ENCODE measurements at regions not wholly inside any gene's neighbourhood (a gene's known extent, or its start where the extent isn't known, plus 50 kb on each side); places are given as distances from the start of the nearest gene placed in this dataset.

DNA sequence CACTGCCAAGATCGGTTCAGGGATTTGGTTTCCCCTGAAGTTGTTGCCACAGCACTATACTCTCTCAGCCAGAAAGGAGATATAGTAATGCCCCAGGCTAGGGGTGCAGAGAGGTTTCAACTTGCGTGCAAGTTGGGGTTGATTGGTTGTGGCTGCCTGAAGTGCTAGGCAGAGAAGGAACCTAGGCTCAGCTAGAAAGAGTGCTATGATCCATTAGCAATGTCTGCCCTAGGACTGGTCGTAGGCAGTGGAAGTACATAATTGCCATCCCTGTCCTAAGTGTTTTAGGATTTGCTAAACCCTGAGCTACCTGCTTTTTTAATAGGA lies 136.6 kb upstream of the SMIM23 start:
- DNase-seq (ENCODE audit: low read depth): no peak
- Histone ChIP-seq H3K4me3 (ENCODE audit: low read depth, low read length) (no peak overlapping the region), H3K36me3 (ENCODE audit: control insufficient read depth, insufficient read depth, low read length) (no peaks in the 10 kb centered on the region), H3K27me3 (ENCODE audit: control insufficient read depth, insufficient read depth, low read length) (no peaks in the 10 kb centered on the region)
- TF ChIP-seq, protein P1, sequence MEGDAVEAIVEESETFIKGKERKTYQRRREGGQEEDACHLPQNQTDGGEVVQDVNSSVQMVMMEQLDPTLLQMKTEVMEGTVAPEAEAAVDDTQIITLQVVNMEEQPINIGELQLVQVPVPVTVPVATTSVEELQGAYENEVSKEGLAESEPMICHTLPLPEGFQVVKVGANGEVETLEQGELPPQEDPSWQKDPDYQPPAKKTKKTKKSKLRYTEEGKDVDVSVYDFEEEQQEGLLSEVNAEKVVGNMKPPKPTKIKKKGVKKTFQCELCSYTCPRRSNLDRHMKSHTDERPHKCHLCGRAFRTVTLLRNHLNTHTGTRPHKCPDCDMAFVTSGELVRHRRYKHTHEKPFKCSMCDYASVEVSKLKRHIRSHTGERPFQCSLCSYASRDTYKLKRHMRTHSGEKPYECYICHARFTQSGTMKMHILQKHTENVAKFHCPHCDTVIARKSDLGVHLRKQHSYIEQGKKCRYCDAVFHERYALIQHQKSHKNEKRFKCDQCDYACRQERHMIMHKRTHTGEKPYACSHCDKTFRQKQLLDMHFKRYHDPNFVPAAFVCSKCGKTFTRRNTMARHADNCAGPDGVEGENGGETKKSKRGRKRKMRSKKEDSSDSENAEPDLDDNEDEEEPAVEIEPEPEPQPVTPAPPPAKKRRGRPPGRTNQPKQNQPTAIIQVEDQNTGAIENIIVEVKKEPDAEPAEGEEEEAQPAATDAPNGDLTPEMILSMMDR (IDR thresholded peaks at IDR 0.05; ENCODE audit: insufficient read depth, low read length, poor library complexity, severe bottlenecking): no peak

DNA sequence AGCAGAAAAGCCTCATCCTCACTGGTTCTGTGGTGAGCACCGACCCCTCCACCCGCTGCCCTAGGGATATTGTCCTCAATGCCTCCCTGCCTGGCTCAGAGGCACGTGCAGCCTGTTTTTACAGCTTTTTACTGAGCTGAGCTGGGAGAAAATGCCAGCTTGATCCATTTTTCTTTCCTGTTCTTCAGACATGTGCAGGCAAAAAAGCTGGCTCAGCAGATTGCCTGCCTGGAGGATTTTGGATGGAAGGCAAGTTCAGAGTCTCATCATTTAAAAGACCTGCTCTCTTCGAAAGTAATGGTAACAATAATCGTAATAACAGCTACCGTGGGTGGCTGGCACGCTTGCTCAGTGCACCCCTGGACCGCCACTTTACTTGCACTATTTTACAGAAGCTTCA lies 135.0 kb upstream of the SMIM23 start:
- DNase-seq (ENCODE audit: low read depth): no peak
- TF ChIP-seq, protein P1 (IDR thresholded peaks at IDR 0.05; ENCODE audit: insufficient read depth, low read length, poor library complexity, severe bottlenecking): no peak

DNA sequence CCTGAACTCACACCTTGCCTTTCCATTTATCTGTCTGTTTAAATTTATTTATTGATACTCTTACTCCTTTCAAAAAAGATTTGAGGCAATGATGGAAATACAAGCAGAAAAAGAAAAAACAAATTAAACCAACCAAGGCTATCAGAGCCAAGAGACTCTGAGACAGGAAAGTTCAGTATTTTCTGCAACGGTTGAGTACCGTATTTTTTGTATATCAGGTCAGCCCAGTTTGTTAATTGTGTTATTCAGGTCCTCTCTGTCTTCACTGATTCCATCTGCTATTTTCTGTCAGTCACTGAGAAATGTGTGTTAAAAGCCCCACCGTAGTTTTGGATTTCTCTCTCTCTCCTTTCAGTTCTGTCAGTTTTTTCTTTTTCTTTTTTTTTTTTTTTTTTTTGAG lies 134.5 kb upstream of the SMIM23 start:
- no peak overlapping the region for H3K4me3 ChIP-seq (ENCODE audit: low read depth, low read length)
- no peaks in the 10 kb centered on the region for H3K36me3 ChIP-seq (ENCODE audit: control insufficient read depth, insufficient read depth, low read length)
- no peak for DNase-seq (ENCODE audit: low read depth)
- TF ChIP-seq, protein P1 (IDR thresholded peaks at IDR 0.05; ENCODE audit: insufficient read depth, low read length, poor library complexity, severe bottlenecking): no peak
- no peaks in the 10 kb centered on the region for H3K27me3 ChIP-seq (ENCODE audit: control insufficient read depth, insufficient read depth, low read length)

More for the DNA sequence above, 135.0 kb upstream of the SMIM23 start:
- Histone ChIP-seq H3K27me3 (ENCODE audit: control insufficient read depth, insufficient read depth, low read length) (no peaks in the 10 kb centered on the region), H3K36me3 (ENCODE audit: control insufficient read depth, insufficient read depth, low read length) (no peaks in the 10 kb centered on the region), H3K4me3 (ENCODE audit: low read depth, low read length) (no peak overlapping the region)

DNA sequence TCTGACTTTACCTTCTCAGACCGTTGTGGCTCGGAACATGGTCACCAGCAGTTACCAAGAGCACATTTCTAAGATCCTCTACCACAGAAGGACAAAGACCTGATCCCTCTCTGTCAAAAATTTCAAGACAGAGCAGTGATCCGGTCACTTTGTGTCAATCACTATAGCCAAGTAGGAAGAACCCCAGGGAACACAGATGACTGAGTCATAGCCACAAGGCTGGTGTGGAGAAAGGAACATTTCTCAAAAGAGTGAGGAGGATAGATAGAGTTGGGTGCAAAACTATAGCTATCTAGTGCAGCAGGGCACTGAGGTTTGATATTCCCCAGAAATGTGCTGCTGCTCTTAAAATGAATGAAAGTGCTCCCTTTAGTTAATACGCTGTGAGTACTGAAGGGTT lies 130.7 kb upstream of the SMIM23 start:
- TF ChIP-seq, protein P1 (IDR thresholded peaks at IDR 0.05; ENCODE audit: insufficient read depth, low read length, poor library complexity, severe bottlenecking): no peak
- H3K4me3 ChIP-seq (ENCODE audit: low read depth, low read length): no peak overlapping the region
- no peaks in the 10 kb centered on the region for H3K36me3 ChIP-seq (ENCODE audit: control insufficient read depth, insufficient read depth, low read length)
- no peaks in the 10 kb centered on the region for H3K27me3 ChIP-seq (ENCODE audit: control insufficient read depth, insufficient read depth, low read length)
- DNase-seq (ENCODE audit: low read depth): no peak

DNA sequence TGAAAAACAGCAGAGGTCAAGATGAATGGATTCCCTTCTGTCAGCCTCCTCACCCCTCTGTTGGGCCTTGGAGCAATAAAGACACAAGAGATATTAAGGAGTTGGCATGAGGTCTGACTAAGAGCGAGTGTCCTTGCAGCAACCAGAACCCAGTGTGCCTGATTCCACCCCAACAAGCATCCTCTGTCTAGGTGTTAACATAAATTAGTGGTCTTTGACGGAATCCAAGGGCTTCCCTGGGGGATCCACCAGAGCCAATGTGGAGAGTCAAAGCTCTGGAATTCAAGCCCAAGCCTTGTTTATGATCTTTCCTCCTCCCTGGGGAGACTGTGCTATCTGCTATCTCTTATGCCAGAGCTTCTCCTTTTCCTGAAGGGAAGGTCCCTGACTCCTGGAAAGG lies 128.1 kb upstream of the SMIM23 start:
- TF ChIP-seq, protein P1 (IDR thresholded peaks at IDR 0.05; ENCODE audit: insufficient read depth, low read length, poor library complexity, severe bottlenecking): no peak
- H3K27me3 ChIP-seq (ENCODE audit: control insufficient read depth, insufficient read depth, low read length): no peaks in the 10 kb centered on the region
- H3K4me3 ChIP-seq (ENCODE audit: low read depth, low read length): no peak overlapping the region
- no peak for DNase-seq (ENCODE audit: low read depth)
- H3K36me3 ChIP-seq (ENCODE audit: control insufficient read depth, insufficient read depth, low read length): no peaks in the 10 kb centered on the region

DNA sequence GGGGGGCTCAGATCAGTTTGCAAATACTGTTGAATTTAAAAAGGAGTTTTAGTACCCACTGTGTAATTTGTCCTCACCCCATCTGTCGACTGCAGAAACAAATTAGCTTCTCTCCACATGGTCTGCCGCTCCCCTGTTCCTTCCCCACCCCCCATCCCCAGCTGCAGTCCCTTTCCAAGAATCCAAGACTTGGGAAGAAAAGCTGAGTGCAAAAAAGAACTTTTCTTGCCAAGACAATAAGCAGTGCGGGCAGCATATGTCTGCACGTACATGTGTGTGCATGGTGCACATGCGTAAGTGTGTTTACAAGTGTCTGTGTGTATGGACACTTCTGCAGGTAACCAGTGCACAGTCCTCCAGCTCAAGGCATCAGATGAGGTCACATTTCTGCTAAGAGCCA lies 125.7 kb upstream of the SMIM23 start:
- Histone ChIP-seq H3K36me3 (ENCODE audit: control insufficient read depth, insufficient read depth, low read length) (no peaks in the 10 kb centered on the region), H3K27me3 (ENCODE audit: control insufficient read depth, insufficient read depth, low read length) (no peaks in the 10 kb centered on the region), H3K4me3 (ENCODE audit: low read depth, low read length) (no peak overlapping the region)
- no peak for DNase-seq (ENCODE audit: low read depth)
- TF ChIP-seq, protein P1 (IDR thresholded peaks at IDR 0.05; ENCODE audit: insufficient read depth, low read length, poor library complexity, severe bottlenecking): no peak
